Pancreas (tissue), 10 donors: ENCODE measurements at regions not wholly inside any gene's neighbourhood (a gene's known extent, or its start where the extent isn't known, plus 50 kb on each side); places are given as distances from the start of the nearest gene placed in this dataset.

Experiments used
- ATAC-seq, 4 donors: fragments of 200-7000 bp; cut with Tn5 transposase; one replicate each; pipeline versions ENCODE4 v1.8.0 to v1.9.1; 2020; ENCODE audit warnings: mild to moderate bottlenecking in 4 of 4, moderate library complexity in 4 of 4
- DNase-seq, 6 donors: peaks; one replicate each; pipeline ENCODE4 v3.0.0-alpha.2; 2020
- FAIRE-seq: peaks from 2 replicates; lab custom pipeline; 2012; peaks lifted over from hg19 to GRCh38; lab: Jason Lieb, UNC
- H3K27ac ChIP-seq, 4 donors: fragments of 200-600 bp; sonication (generic); 1 replicate in 3 of 4; 2 replicates in 1 of 4; pipeline versions ENCODE4 v1.5.0 to v1.8.0; 2020
- H3K27me3 ChIP-seq, 4 donors: fragments of 200-600 bp; one replicate each; pipeline ENCODE4 v1.8.0; 2021
- H3K36me3 ChIP-seq, 3 donors: fragments of 200-600 bp; sonication (generic) in 1 of 3; one replicate each; pipeline versions ENCODE4 v1.5.0 to v1.8.0; 2020 to 2021
- H3K4me1 ChIP-seq, 3 donors: fragments of 200-600 bp; one replicate each; pipeline ENCODE4 v1.8.0; 2021
- H3K4me3 ChIP-seq, 4 donors: fragments of 200-600 bp; sonication (generic) in 2 of 4; one replicate each; pipeline versions ENCODE4 v1.5.0 to v1.8.0; 2020 to 2021
- H3K9me3 ChIP-seq, 4 donors: fragments of 200-600 bp; one replicate each; pipeline ENCODE4 v1.8.0; 2021
- WGBS, 2 donors: extraction: QIAGEN DNeasy Blood & Tissue Kit; methylation state at CpG; one replicate each; pipeline ENCODE4 v1.1.7; 2013; 5-methylcytosine and 5-hydroxymethylcytosine counted together
- intact Hi-C, 3 donors: fragments of 100-400 bp; cut with DNase I; formaldehyde crosslinking; loops; one replicate each; pipeline versions ENCODE4 v1.11.1 to v1.14.2; 2022
- TF ChIP-seq, protein P1 (sequence below), 4 donors: fragments of 200-600 bp; sonication (generic) in 3 of 4; IDR thresholded peaks; one replicate each; pipeline versions ENCODE4 v1.5.0 to v1.8.0; 2021; ENCODE audit warnings: antibody characterized with exemption in 4 of 4
- donor health status: healthy with polysubstance abuse.
- donor health status: DM: no; HTN: no; CAD: no; lungs with moderate emphysema.
- donor health status: DM: no; HTN: no; CAD: no.
- donor health status: control.
- donor health status: control.
- donor health status: Bipolar disorder and iron deficiency.
- donor health status: DM: yes; HTN: yes; CAD: no.
- donor health status: DM: no; HTN: no; CAD: no.
- donor health status: DM: no; HTN: no; CAD: no.
- donor health status: DM: yes; HTN: yes; CAD: no.

- Histone ChIP-seq H3K4me3 (no peak overlapping the region), H3K27me3 (no peaks in the 10 kb centered on the region), H3K36me3 (no peaks in the 10 kb centered on the region), H3K27ac (no peak overlapping the region), H3K4me1 (no peaks in the 10 kb centered on the region), H3K9me3 (no peaks in the 10 kb centered on the region)
- ATAC-seq (no peak), DNase-seq (no peak), FAIRE-seq (no peak)
- TF ChIP-seq, protein P1, sequence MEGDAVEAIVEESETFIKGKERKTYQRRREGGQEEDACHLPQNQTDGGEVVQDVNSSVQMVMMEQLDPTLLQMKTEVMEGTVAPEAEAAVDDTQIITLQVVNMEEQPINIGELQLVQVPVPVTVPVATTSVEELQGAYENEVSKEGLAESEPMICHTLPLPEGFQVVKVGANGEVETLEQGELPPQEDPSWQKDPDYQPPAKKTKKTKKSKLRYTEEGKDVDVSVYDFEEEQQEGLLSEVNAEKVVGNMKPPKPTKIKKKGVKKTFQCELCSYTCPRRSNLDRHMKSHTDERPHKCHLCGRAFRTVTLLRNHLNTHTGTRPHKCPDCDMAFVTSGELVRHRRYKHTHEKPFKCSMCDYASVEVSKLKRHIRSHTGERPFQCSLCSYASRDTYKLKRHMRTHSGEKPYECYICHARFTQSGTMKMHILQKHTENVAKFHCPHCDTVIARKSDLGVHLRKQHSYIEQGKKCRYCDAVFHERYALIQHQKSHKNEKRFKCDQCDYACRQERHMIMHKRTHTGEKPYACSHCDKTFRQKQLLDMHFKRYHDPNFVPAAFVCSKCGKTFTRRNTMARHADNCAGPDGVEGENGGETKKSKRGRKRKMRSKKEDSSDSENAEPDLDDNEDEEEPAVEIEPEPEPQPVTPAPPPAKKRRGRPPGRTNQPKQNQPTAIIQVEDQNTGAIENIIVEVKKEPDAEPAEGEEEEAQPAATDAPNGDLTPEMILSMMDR (IDR thresholded peaks at IDR 0.05), result no peak
- intact Hi-C loops, result no loop called here
- WGBS, 2 donors, result 40 to 57% methylated on average over 6 of the region's 6 CpGs
Observed at GRCh38 chr12:23421556-23421955, 527.9 kb downstream of the SOX5 start.

- WGBS, 2 donors, result 57 to 65% methylated on average over 5 of the region's 5 CpGs
- ATAC-seq (no peak), DNase-seq (no peak), FAIRE-seq (no peak)
- H3K27ac ChIP-seq, result no peak overlapping the region
- no peaks in the 10 kb centered on the region for H3K27me3 ChIP-seq
- no peaks in the 10 kb centered on the region for H3K4me1 ChIP-seq
- H3K9me3 ChIP-seq, result no peaks in the 10 kb centered on the region
- no peaks in the 10 kb centered on the region for H3K36me3 ChIP-seq
- H3K4me3 ChIP-seq, result no peak overlapping the region
- intact Hi-C loops, result no loop called here
- TF ChIP-seq, protein P1 (IDR thresholded peaks at IDR 0.05), result no peak
Observed at GRCh38 chr12:23423097-23423687, 526.3 kb downstream of the SOX5 start.

- H3K4me1 ChIP-seq, result no peaks in the 10 kb centered on the region
- TF ChIP-seq, protein P1 (IDR thresholded peaks at IDR 0.05), result no peak
- H3K27ac ChIP-seq, result no peak overlapping the region
- no peak overlapping the region for H3K4me3 ChIP-seq
- intact Hi-C loops, result no loop called here
- 24 to 34% methylated on average over 2 of the region's 2 CpGs for WGBS, 2 donors
- ATAC-seq (no peak), DNase-seq (no peak), FAIRE-seq (no peak)
- no peaks in the 10 kb centered on the region for H3K27me3 ChIP-seq
- no peaks in the 10 kb centered on the region for H3K36me3 ChIP-seq
- H3K9me3 ChIP-seq, result no peaks in the 10 kb centered on the region
Observed at GRCh38 chr12:23423796-23424195, 525.7 kb downstream of the SOX5 start.

- no peaks in the 10 kb centered on the region for H3K9me3 ChIP-seq
- FAIRE-seq (no peak), DNase-seq (no peak), ATAC-seq (no peak)
- H3K27ac ChIP-seq, result no peak overlapping the region
- no peak overlapping the region for H3K4me3 ChIP-seq
- 66 to 80% methylated on average over 9 of the region's 9 CpGs for WGBS, 2 donors
- H3K36me3 ChIP-seq, result no peaks in the 10 kb centered on the region
- intact Hi-C loops, result no loop called here
- TF ChIP-seq, protein P1 (IDR thresholded peaks at IDR 0.05), result no peak
- H3K4me1 ChIP-seq, result no peaks in the 10 kb centered on the region
- H3K27me3 ChIP-seq, result no peaks in the 10 kb centered on the region
Observed at GRCh38 chr12:23424685-23425084, 524.8 kb downstream of the SOX5 start.

GRCh38 chr12:23426328-23426727 is 523.1 kb downstream of the SOX5 start:
- FAIRE-seq (no peak), ATAC-seq (no peak), DNase-seq (no peak)
- no peak overlapping the region for H3K4me3 ChIP-seq
- H3K9me3 ChIP-seq, result no peaks in the 10 kb centered on the region
- no peak overlapping the region for H3K27ac ChIP-seq
- no peaks in the 10 kb centered on the region for H3K4me1 ChIP-seq
- no peaks in the 10 kb centered on the region for H3K36me3 ChIP-seq
- intact Hi-C loops, result no loop called here
- TF ChIP-seq, protein P1 (IDR thresholded peaks at IDR 0.05), result no peak
- H3K27me3 ChIP-seq, result no peaks in the 10 kb centered on the region
- WGBS, 2 donors, result 49 to 58% methylated on average over 6 of the region's 6 CpGs
